ENCODE measurements at regions not wholly inside any gene's neighbourhood (a gene's known extent, or its start where the extent isn't known, plus 50 kb on each side); places are given as distances from the start of the nearest gene placed in this dataset.

DNA sequence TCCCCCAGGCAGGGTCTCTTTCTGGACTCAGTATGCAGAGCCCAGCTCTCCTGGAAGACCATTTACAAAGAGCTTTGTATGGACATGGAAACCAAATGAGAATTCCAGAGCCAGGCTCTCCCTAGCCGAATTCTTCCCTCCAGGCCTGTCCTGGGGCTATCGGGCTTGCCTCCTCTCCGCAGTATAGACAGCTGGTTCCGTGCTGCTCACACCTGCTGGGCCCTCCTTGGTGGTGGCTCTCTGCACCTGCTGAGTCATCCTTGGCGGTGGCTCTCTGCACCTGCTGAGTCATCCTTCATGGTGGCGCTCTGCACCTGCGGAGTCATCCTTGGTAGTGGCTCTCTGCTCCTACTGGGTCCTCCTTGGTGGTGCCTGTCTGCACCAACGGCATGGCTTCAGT lies 743.5 kb downstream of the BRD1 start:
- DNase-seq (ENCODE audit: low spot score) = no peak
- H3K4ac ChIP-seq (ENCODE audit: low read length) = no peak overlapping the region
- H2BK15ac ChIP-seq (ENCODE audit: low read length) = peak overlapping the region; percentile 77
- no peak overlapping the region for H4K91ac ChIP-seq (ENCODE audit: low read depth, low read length, poor library complexity)
- no peak overlapping the region for H3K27ac ChIP-seq (replicated peaks; ENCODE audit: low read length)
- H2BK5ac ChIP-seq (ENCODE audit: low read length) = no peak overlapping the region
- peak overlapping the region; percentile 30 for H3K9ac ChIP-seq (ENCODE audit: low read depth, low read length, poor library complexity)
- no CpG with 5 or more reads among the region's 8 CpGs for WGBS, 2 donors (ENCODE audit: extremely low coverage in 2 of 2, insufficient read length in 2 of 2, insufficient replicate concordance in 1 of 2)
- peak overlapping the region; percentile 2 for H2BK120ac ChIP-seq (ENCODE audit: low read depth, low read length)
- H3K4me2 ChIP-seq (ENCODE audit: insufficient read depth, low read length, poor library complexity, severe bottlenecking) = no peak overlapping the region
- no peak overlapping the region for H3K4me3 ChIP-seq (ENCODE audit: low read length in 2 of 2)
- H4K8ac ChIP-seq (ENCODE audit: low read depth, low read length) = no peak overlapping the region
- no peak overlapping the region for H2AFZ ChIP-seq (ENCODE audit: low read length)
- H3K36me3 ChIP-seq (replicated peaks in 1 of 2; ENCODE audit: control insufficient read depth in 2 of 2, insufficient read depth in 2 of 2, low read length in 2 of 2) = no peaks in the 10 kb centered on the region
- H2AK5ac ChIP-seq (ENCODE audit: low read depth, low read length) = peak overlapping the region; percentile 34
- H2BK12ac ChIP-seq (ENCODE audit: low read length) = no peak overlapping the region
- peak overlapping the region; percentile 3 for H3K18ac ChIP-seq (ENCODE audit: low read length)
- no peaks in the 10 kb centered on the region for H3K79me1 ChIP-seq (ENCODE audit: low read depth, low read length)
- no peak overlapping the region for H3K23ac ChIP-seq (ENCODE audit: low read depth, low read length, poor library complexity)
- no peaks in the 10 kb centered on the region for H3K9me3 ChIP-seq (replicated peaks in 1 of 2; ENCODE audit: control insufficient read depth in 2 of 2, insufficient read depth in 1 of 2, low read depth in 1 of 2, low read length in 2 of 2)
- H3K4me1 ChIP-seq (ENCODE audit: control insufficient read depth in 2 of 2, insufficient read depth in 1 of 2, low read depth in 1 of 2, low read length in 2 of 2) = peaks cover 0 to 6% of the 10 kb centered on the region in 2 donors
- H3K14ac ChIP-seq (ENCODE audit: low read length) = no peak overlapping the region
- H3K27me3 ChIP-seq (ENCODE audit: control insufficient read depth in 3 of 3, insufficient read depth in 3 of 3, low read depth in 1 of 3, low read length in 3 of 3) = no peaks in the 10 kb centered on the region

DNA sequence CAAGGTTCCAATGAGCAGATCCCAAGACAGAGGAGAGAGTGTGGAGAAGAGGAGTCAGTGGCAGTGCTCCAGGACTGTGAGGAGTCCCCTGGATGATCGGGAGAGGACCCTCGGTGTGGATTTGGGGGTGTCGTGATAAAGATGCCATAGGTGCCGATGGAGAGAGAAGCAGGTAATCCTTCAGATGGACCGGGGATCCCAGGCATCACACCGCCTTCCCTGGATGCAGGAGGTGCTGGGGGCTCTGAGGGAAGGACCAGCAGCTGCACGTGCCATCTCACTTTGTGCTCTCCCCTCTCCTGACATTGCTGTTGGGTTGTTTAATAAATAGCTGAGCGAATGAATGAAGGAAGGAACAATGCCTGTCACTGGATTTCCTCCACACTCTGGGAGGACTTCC lies 744.1 kb downstream of the BRD1 start:
- Histone ChIP-seq H3K14ac (ENCODE audit: low read length) (no peak overlapping the region), H3K4me3 (ENCODE audit: low read length in 2 of 2) (no peak overlapping the region), H2BK15ac (ENCODE audit: low read length) (no peak overlapping the region), H3K23ac (ENCODE audit: low read depth, low read length, poor library complexity) (peak overlapping the region; percentile 34), H3K18ac (ENCODE audit: low read length) (no peak overlapping the region), H3K27me3 (ENCODE audit: control insufficient read depth in 3 of 3, insufficient read depth in 3 of 3, low read depth in 1 of 3, low read length in 3 of 3) (no peaks in the 10 kb centered on the region), H3K4ac (ENCODE audit: low read length) (no peak overlapping the region), H2AK5ac (ENCODE audit: low read depth, low read length) (no peak overlapping the region), H2BK120ac (ENCODE audit: low read depth, low read length) (peak overlapping the region; percentile 2), H3K79me1 (ENCODE audit: low read depth, low read length) (no peaks in the 10 kb centered on the region), H4K8ac (ENCODE audit: low read depth, low read length) (peak overlapping the region; percentile 23), H3K9me3 (replicated peaks in 1 of 2; ENCODE audit: control insufficient read depth in 2 of 2, insufficient read depth in 1 of 2, low read depth in 1 of 2, low read length in 2 of 2) (no peaks in the 10 kb centered on the region), H3K9ac (ENCODE audit: low read depth, low read length, poor library complexity) (no peak overlapping the region), H3K27ac (replicated peaks; ENCODE audit: low read length) (no peak overlapping the region), H3K4me2 (ENCODE audit: insufficient read depth, low read length, poor library complexity, severe bottlenecking) (no peak overlapping the region), H2BK12ac (ENCODE audit: low read length) (no peak overlapping the region), H2AFZ (ENCODE audit: low read length) (no peak overlapping the region), H3K36me3 (replicated peaks in 1 of 2; ENCODE audit: control insufficient read depth in 2 of 2, insufficient read depth in 2 of 2, low read length in 2 of 2) (no peaks in the 10 kb centered on the region), H4K91ac (ENCODE audit: low read depth, low read length, poor library complexity) (no peak overlapping the region), H2BK5ac (ENCODE audit: low read length) (no peak overlapping the region), H3K4me1 (ENCODE audit: control insufficient read depth in 2 of 2, insufficient read depth in 1 of 2, low read depth in 1 of 2, low read length in 2 of 2) (peaks cover 0 to 6% of the 10 kb centered on the region in 2 donors)
- no CpG with 5 or more reads among the region's 8 CpGs for WGBS, 2 donors (ENCODE audit: extremely low coverage in 2 of 2, insufficient read length in 2 of 2, insufficient replicate concordance in 1 of 2)
- DNase-seq (ENCODE audit: low spot score) = no peak

- H3K4ac ChIP-seq (ENCODE audit: low read length) = no peak overlapping the region
- H3K4me1 ChIP-seq (ENCODE audit: control insufficient read depth in 2 of 2, insufficient read depth in 1 of 2, low read depth in 1 of 2, low read length in 2 of 2) = peaks cover 0 to 6% of the 10 kb centered on the region in 2 donors
- no CpG with 5 or more reads among the region's 13 CpGs for WGBS, 2 donors (ENCODE audit: extremely low coverage in 2 of 2, insufficient read length in 2 of 2, insufficient replicate concordance in 1 of 2)
- H2BK15ac ChIP-seq (ENCODE audit: low read length) = no peak overlapping the region
- no peak for DNase-seq (ENCODE audit: low spot score)
- H2BK5ac ChIP-seq (ENCODE audit: low read length) = no peak overlapping the region
- H3K23ac ChIP-seq (ENCODE audit: low read depth, low read length, poor library complexity) = no peak overlapping the region
- H2AK5ac ChIP-seq (ENCODE audit: low read depth, low read length) = no peak overlapping the region
- no peak overlapping the region for H3K4me2 ChIP-seq (ENCODE audit: insufficient read depth, low read length, poor library complexity, severe bottlenecking)
- H3K27me3 ChIP-seq (ENCODE audit: control insufficient read depth in 3 of 3, insufficient read depth in 3 of 3, low read depth in 1 of 3, low read length in 3 of 3) = no peaks in the 10 kb centered on the region
- no peak overlapping the region for H2BK12ac ChIP-seq (ENCODE audit: low read length)
- H2BK120ac ChIP-seq (ENCODE audit: low read depth, low read length) = no peak overlapping the region
- no peak overlapping the region for H3K14ac ChIP-seq (ENCODE audit: low read length)
- no peaks in the 10 kb centered on the region for H3K36me3 ChIP-seq (replicated peaks in 1 of 2; ENCODE audit: control insufficient read depth in 2 of 2, insufficient read depth in 2 of 2, low read length in 2 of 2)
- H3K9ac ChIP-seq (ENCODE audit: low read depth, low read length, poor library complexity) = no peak overlapping the region
- no peak overlapping the region for H4K91ac ChIP-seq (ENCODE audit: low read depth, low read length, poor library complexity)
- no peak overlapping the region for H4K8ac ChIP-seq (ENCODE audit: low read depth, low read length)
- no peaks in the 10 kb centered on the region for H3K9me3 ChIP-seq (replicated peaks in 1 of 2; ENCODE audit: control insufficient read depth in 2 of 2, insufficient read depth in 1 of 2, low read depth in 1 of 2, low read length in 2 of 2)
- H3K27ac ChIP-seq (replicated peaks; ENCODE audit: low read length) = no peak overlapping the region
- H2AFZ ChIP-seq (ENCODE audit: low read length) = no peak overlapping the region
- H3K79me1 ChIP-seq (ENCODE audit: low read depth, low read length) = no peaks in the 10 kb centered on the region
- H3K18ac ChIP-seq (ENCODE audit: low read length) = no peak overlapping the region
- H3K4me3 ChIP-seq (ENCODE audit: low read length in 2 of 2) = no peak overlapping the region
These were observed 745.2 kb downstream of the BRD1 start for GRCh38 chr22:49082451-49082850.

DNA sequence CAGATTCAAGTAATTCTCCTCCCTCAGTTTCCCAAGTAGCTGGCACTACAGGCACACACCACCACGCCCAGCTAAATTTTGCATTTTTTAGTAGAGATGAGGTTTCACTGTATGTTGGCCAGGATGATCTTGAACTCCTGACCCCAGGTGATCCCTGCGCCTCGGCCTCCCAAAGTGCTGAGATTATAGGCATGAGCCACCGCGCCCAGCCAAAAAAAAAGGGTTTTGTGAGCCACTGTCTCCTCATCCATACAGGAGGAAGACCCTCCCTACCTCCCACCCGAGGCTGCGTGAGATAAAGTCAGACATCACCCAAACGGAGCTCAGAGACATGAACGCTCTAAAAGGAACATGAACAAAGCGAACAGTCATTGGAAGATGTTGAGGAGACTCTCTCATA lies 745.7 kb downstream of the BRD1 start:
- Histone ChIP-seq H2BK12ac (ENCODE audit: low read length) (no peak overlapping the region), H2AK5ac (ENCODE audit: low read depth, low read length) (no peak overlapping the region), H3K79me1 (ENCODE audit: low read depth, low read length) (no peaks in the 10 kb centered on the region), H3K23ac (ENCODE audit: low read depth, low read length, poor library complexity) (no peak overlapping the region), H4K91ac (ENCODE audit: low read depth, low read length, poor library complexity) (no peak overlapping the region), H2BK15ac (ENCODE audit: low read length) (no peak overlapping the region), H3K36me3 (replicated peaks in 1 of 2; ENCODE audit: control insufficient read depth in 2 of 2, insufficient read depth in 2 of 2, low read length in 2 of 2) (no peaks in the 10 kb centered on the region), H3K27ac (replicated peaks; ENCODE audit: low read length) (no peak overlapping the region), H3K27me3 (ENCODE audit: control insufficient read depth in 3 of 3, insufficient read depth in 3 of 3, low read depth in 1 of 3, low read length in 3 of 3) (no peaks in the 10 kb centered on the region), H3K9me3 (replicated peaks in 1 of 2; ENCODE audit: control insufficient read depth in 2 of 2, insufficient read depth in 1 of 2, low read depth in 1 of 2, low read length in 2 of 2) (no peaks in the 10 kb centered on the region), H2AFZ (ENCODE audit: low read length) (no peak overlapping the region), H3K4ac (ENCODE audit: low read length) (no peak overlapping the region), H3K9ac (ENCODE audit: low read depth, low read length, poor library complexity) (no peak overlapping the region), H3K4me1 (ENCODE audit: control insufficient read depth in 2 of 2, insufficient read depth in 1 of 2, low read depth in 1 of 2, low read length in 2 of 2) (peaks cover 0 to 4% of the 10 kb centered on the region in 2 donors), H4K8ac (ENCODE audit: low read depth, low read length) (no peak overlapping the region), H3K18ac (ENCODE audit: low read length) (no peak overlapping the region), H2BK5ac (ENCODE audit: low read length) (no peak overlapping the region), H3K4me2 (ENCODE audit: insufficient read depth, low read length, poor library complexity, severe bottlenecking) (no peak overlapping the region), H3K4me3 (ENCODE audit: low read length in 2 of 2) (no peak overlapping the region), H3K14ac (ENCODE audit: low read length) (no peak overlapping the region), H2BK120ac (ENCODE audit: low read depth, low read length) (no peak overlapping the region)
- no peak for DNase-seq (ENCODE audit: low spot score)
- WGBS, 2 donors (ENCODE audit: extremely low coverage in 2 of 2, insufficient read length in 2 of 2, insufficient replicate concordance in 1 of 2) = no CpG with 5 or more reads among the region's 10 CpGs
